ENCODE measurements at regions not wholly inside any gene's neighbourhood (a gene's known extent, or its start where the extent isn't known, plus 50 kb on each side); places are given as distances from the start of the nearest gene placed in this dataset.

GRCh38 chr4:35950442-35950841, 293.9 kb downstream of the ARAP2 start:
- TF ChIP-seq POLR2A (IDR thresholded peaks at IDR 0.05; ENCODE audit: control extremely low read depth in 1 of 2, low read depth in 2 of 2, low read length in 2 of 2): no peak
- no peak for TF ChIP-seq CTCF (IDR thresholded peaks at IDR 0.05; ENCODE audit: control extremely low read depth in 1 of 3, insufficient read depth in 1 of 3, low read depth in 1 of 3, low read length in 3 of 3)
- TF ChIP-seq POLR2AphosphoS5 (IDR thresholded peaks at IDR 0.05; ENCODE audit: low read depth, low read length): no peak
